C4-2B (cell line): ENCODE measurements at regions not wholly inside any gene's neighbourhood (a gene's known extent, or its start where the extent isn't known, plus 50 kb on each side); places are given as distances from the start of the nearest gene placed in this dataset.

Experiments
- CTCF ChIP-seq: fragments of 450-650 bp; conservative IDR thresholded peaks from 2 replicates; pipeline ENCODE4 v1.5.1; 2017; ENCODE audit warnings: mild to moderate bottlenecking
- ZFX ChIP-seq: fragments of 450-650 bp; IDR thresholded peaks from 2 replicates; pipeline ENCODE4 v1.6.1; 2017

GRCh38 chr1:42017259-42017658 lies 98.5 kb upstream of the HIVEP3 start:
- TF ChIP-seq CTCF (no peak), ZFX (no peak)
